ENCODE measurements at regions not wholly inside any gene's neighbourhood (a gene's known extent, or its start where the extent isn't known, plus 50 kb on each side); places are given as distances from the start of the nearest gene placed in this dataset.

DNA sequence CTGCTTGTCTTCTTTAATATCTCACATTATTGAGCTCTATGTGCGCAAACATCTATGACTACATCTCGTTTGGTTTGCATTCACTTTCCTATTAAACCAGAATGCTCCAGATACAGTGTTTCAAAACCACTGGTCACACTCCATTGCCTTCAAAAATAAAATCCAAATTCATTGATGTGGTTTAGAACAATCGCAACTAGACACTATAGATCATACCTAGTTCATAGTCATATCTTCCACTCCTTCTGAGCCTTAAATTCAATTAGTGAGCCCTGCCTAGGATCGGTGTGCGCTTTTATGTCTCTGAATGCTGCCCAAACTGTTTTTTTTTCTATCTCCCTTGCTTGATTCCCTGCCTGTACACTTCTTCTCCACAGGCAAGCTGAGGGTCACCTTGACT, 238.5 kb upstream of the RGPD4 start:
- H3K4me1 ChIP-seq (ENCODE audit: control insufficient read depth in 5 of 5, insufficient read depth in 5 of 5, low read length in 5 of 5) = no peaks in the 10 kb centered on the region
- no peak for ATAC-seq (ENCODE audit: insufficient read depth, low FRiP score)
- WGBS, 2 donors = 93 to 94% methylated on average over 5 of the region's 5 CpGs

DNA sequence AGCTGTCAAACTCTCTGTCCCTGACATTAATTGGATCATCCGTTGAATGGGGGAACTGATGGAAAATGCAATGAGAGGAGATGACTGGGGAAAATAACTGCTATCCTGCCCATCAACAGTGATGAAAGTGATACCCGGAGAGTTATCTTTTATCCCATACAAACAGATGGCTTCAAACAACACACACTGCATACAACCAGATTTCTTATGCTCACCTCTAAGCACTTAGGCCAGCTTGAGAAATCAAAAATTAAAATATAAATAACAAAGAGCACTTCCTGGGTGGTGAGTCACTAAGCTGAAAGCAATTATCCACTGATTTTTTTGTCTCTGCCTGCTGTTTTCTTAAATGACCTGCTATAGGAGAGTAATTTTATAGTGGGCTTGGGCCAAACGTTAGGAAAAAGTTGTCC, 237.6 kb upstream of the RGPD4 start:
- ATAC-seq (ENCODE audit: insufficient read depth, low FRiP score) = no peak
- H3K4me1 ChIP-seq (ENCODE audit: control insufficient read depth in 5 of 5, insufficient read depth in 5 of 5, low read length in 5 of 5) = no peaks in the 10 kb centered on the region
- WGBS, 2 donors = 59 to 79% methylated on average over 3 of the region's 3 CpGs
- no peak overlapping the region for H3K9ac ChIP-seq (ENCODE audit: insufficient read depth in 1 of 2, low read length in 2 of 2)
- no peak overlapping the region for H3K4me3 ChIP-seq
- H3K27me3 ChIP-seq (ENCODE audit: control insufficient read depth in 3 of 3, insufficient read depth in 3 of 3, low read length in 2 of 3) = no peaks in the 10 kb centered on the region
- no peak for DNase-seq
- H3K9me3 ChIP-seq (ENCODE audit: control insufficient read depth in 4 of 4, insufficient read depth in 3 of 4, low read length in 3 of 4) = peaks cover 0 to 2% (median 0%) of the 10 kb centered on the region in 4 donors
- no peaks in the 10 kb centered on the region for H3K36me3 ChIP-seq (ENCODE audit: control insufficient read depth in 4 of 4, insufficient read depth in 4 of 4, low read length in 4 of 4)
- H3K27ac ChIP-seq (ENCODE audit: low read depth in 1 of 2, low read length in 1 of 2) = no peak overlapping the region
- TF ChIP-seq, protein P1, sequence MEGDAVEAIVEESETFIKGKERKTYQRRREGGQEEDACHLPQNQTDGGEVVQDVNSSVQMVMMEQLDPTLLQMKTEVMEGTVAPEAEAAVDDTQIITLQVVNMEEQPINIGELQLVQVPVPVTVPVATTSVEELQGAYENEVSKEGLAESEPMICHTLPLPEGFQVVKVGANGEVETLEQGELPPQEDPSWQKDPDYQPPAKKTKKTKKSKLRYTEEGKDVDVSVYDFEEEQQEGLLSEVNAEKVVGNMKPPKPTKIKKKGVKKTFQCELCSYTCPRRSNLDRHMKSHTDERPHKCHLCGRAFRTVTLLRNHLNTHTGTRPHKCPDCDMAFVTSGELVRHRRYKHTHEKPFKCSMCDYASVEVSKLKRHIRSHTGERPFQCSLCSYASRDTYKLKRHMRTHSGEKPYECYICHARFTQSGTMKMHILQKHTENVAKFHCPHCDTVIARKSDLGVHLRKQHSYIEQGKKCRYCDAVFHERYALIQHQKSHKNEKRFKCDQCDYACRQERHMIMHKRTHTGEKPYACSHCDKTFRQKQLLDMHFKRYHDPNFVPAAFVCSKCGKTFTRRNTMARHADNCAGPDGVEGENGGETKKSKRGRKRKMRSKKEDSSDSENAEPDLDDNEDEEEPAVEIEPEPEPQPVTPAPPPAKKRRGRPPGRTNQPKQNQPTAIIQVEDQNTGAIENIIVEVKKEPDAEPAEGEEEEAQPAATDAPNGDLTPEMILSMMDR (IDR thresholded peaks at IDR 0.05; ENCODE audit: control extremely low read depth, extremely low read depth) = no peak

More for the DNA sequence above, 238.5 kb upstream of the RGPD4 start:
- H3K27ac ChIP-seq (ENCODE audit: low read depth in 1 of 2, low read length in 1 of 2) = no peak overlapping the region
- H3K9ac ChIP-seq (ENCODE audit: insufficient read depth in 1 of 2, low read length in 2 of 2) = no peak overlapping the region
- H3K27me3 ChIP-seq (ENCODE audit: control insufficient read depth in 3 of 3, insufficient read depth in 3 of 3, low read length in 2 of 3) = no peaks in the 10 kb centered on the region
- TF ChIP-seq, protein P1 (IDR thresholded peaks at IDR 0.05; ENCODE audit: control extremely low read depth, extremely low read depth) = no peak
- H3K9me3 ChIP-seq (ENCODE audit: control insufficient read depth in 4 of 4, insufficient read depth in 3 of 4, low read length in 3 of 4) = peaks cover 0 to 2% (median 0%) of the 10 kb centered on the region in 4 donors
- no peaks in the 10 kb centered on the region for H3K36me3 ChIP-seq (ENCODE audit: control insufficient read depth in 4 of 4, insufficient read depth in 4 of 4, low read length in 4 of 4)
- no peak for DNase-seq
- H3K4me3 ChIP-seq = no peak overlapping the region

DNA sequence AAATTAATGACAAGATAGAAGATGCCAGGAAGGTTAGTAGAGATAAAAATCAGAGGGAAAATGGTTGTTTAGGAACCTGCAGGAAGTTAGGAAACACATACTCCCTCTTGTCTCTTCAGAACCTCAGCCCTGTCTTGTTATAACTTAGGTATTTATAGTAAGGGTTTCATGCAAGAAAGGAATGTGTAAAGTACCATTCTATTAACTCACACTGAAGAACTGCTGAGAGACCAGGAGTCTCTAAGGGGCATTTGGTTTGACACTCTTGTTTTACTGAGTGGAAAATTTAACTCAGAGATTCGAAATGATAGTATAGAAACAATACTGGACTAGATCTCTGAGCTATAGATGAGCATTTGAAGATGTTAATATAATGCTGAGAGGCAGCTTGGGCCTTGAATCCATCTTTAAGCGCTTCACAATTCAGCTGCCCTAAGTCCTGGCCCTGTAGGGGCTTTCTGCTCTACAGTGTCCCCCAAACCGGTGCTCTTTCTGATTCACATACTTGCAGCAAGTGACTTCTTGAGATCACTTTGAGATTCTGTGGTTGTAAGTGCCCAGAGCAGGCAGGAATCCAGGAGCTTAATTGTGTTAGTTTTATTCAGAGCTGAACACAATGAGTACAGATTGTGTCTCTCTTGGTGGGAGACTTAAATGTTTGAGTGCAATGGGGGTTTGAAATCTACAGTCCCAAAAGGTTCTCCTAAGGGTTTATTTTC, 235.0 kb upstream of the RGPD4 start:
- Histone ChIP-seq H3K36me3 (ENCODE audit: control insufficient read depth in 4 of 4, insufficient read depth in 4 of 4, low read length in 4 of 4) (no peaks in the 10 kb centered on the region), H3K27me3 (ENCODE audit: control insufficient read depth in 3 of 3, insufficient read depth in 3 of 3, low read length in 2 of 3) (no peaks in the 10 kb centered on the region), H3K9me3 (ENCODE audit: control insufficient read depth in 4 of 4, insufficient read depth in 3 of 4, low read length in 3 of 4) (peaks cover 0 to 2% (median 0%) of the 10 kb centered on the region in 4 donors), H3K9ac (ENCODE audit: insufficient read depth in 1 of 2, low read length in 2 of 2) (no peak overlapping the region), H3K4me1 (ENCODE audit: control insufficient read depth in 5 of 5, insufficient read depth in 5 of 5, low read length in 5 of 5) (no peaks in the 10 kb centered on the region), H3K27ac (ENCODE audit: low read depth in 1 of 2, low read length in 1 of 2) (no peak overlapping the region), H3K4me3 (no peak overlapping the region)
- WGBS, 2 donors = 69 to 83% methylated on average over 3 of the region's 3 CpGs
- no peak for ATAC-seq (ENCODE audit: insufficient read depth, low FRiP score)
- TF ChIP-seq, protein P1 (IDR thresholded peaks at IDR 0.05; ENCODE audit: control extremely low read depth, extremely low read depth) = no peak
- no peak for DNase-seq

DNA sequence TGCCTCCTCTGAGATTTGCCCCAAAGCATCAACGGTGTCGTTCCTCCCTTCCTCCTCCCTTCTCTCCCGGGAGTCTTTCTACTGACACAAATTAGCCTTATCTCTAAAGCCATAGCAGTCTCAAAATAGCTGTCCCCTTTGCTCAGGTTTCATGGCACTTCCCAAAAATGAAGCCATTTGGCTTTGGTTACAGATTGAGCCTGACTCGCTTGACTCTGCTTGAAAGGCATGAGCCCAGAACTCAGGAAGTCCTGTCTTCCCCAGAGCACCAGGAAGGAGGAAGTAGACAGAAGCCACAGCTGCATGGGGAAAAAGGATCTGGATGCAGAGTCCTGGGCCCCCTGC, 234.4 kb upstream of the RGPD4 start:
- no peak overlapping the region for H3K4me3 ChIP-seq
- DNase-seq (no peak), ATAC-seq (ENCODE audit: insufficient read depth, low FRiP score) (no peak)
- TF ChIP-seq, protein P1 (IDR thresholded peaks at IDR 0.05; ENCODE audit: control extremely low read depth, extremely low read depth) = no peak
- no peaks in the 10 kb centered on the region for H3K4me1 ChIP-seq (ENCODE audit: control insufficient read depth in 5 of 5, insufficient read depth in 5 of 5, low read length in 5 of 5)
- H3K27ac ChIP-seq (ENCODE audit: low read depth in 1 of 2, low read length in 1 of 2) = no peak overlapping the region
- H3K27me3 ChIP-seq (ENCODE audit: control insufficient read depth in 3 of 3, insufficient read depth in 3 of 3, low read length in 2 of 3) = no peaks in the 10 kb centered on the region
- peaks cover 0 to 2% (median 0%) of the 10 kb centered on the region in 4 donors for H3K9me3 ChIP-seq (ENCODE audit: control insufficient read depth in 4 of 4, insufficient read depth in 3 of 4, low read length in 3 of 4)
- H3K36me3 ChIP-seq (ENCODE audit: control insufficient read depth in 4 of 4, insufficient read depth in 4 of 4, low read length in 4 of 4) = no peaks in the 10 kb centered on the region
- H3K9ac ChIP-seq (ENCODE audit: insufficient read depth in 1 of 2, low read length in 2 of 2) = no peak overlapping the region
- WGBS, 2 donors = 18 to 26% methylated on average over 4 of the region's 4 CpGs
